ENCODE measurements at regions not wholly inside any gene's neighbourhood (a gene's known extent, or its start where the extent isn't known, plus 50 kb on each side); places are given as distances from the start of the nearest gene placed in this dataset.

GRCh38 chr5:33328818-33329217, 111.9 kb upstream of the TARS1 start:
- Histone ChIP-seq H3K27ac (no peak overlapping the region), H3K36me3 (no peaks in the 10 kb centered on the region), H3K27me3 (no peaks in the 10 kb centered on the region), H3K9me3 (no peaks in the 10 kb centered on the region), H3K4me1 (no peaks in the 10 kb centered on the region), H3K4me3 (no peak overlapping the region)
- DNase-seq: no peak
- ATAC-seq: peak in 1 of 4 donors; percentile 25
- intact Hi-C loops (cut with DNase I): no loop called here
- TF ChIP-seq CTCF (IDR thresholded peaks at IDR 0.05): no peak
- no peak for FAIRE-seq
- 50% methylated on average over 1 of the region's 1 CpG for WGBS, 2 donors

GRCh38 chr5:33329891-33330290, 110.9 kb upstream of the TARS1 start:
- DNase-seq (no peak), ATAC-seq (no peak), FAIRE-seq (no peak)
- intact Hi-C loops (cut with DNase I): no loop called here
- Histone ChIP-seq H3K27me3 (no peaks in the 10 kb centered on the region), H3K27ac (no peak overlapping the region), H3K9me3 (no peaks in the 10 kb centered on the region), H3K4me1 (no peaks in the 10 kb centered on the region), H3K4me3 (no peak overlapping the region), H3K36me3 (no peaks in the 10 kb centered on the region)
- WGBS, 2 donors: 43 to 50% methylated on average over 1 of the region's 1 CpG
- TF ChIP-seq CTCF (IDR thresholded peaks at IDR 0.05): no peak

GRCh38 chr5:33330426-33330825, 110.3 kb upstream of the TARS1 start:
- no peaks in the 10 kb centered on the region for H3K27me3 ChIP-seq
- intact Hi-C loops (cut with DNase I): no loop called here
- no peak overlapping the region for H3K27ac ChIP-seq
- no peaks in the 10 kb centered on the region for H3K9me3 ChIP-seq
- no peak for TF ChIP-seq CTCF (IDR thresholded peaks at IDR 0.05)
- no peak for DNase-seq
- no peak for FAIRE-seq
- no peak for ATAC-seq
- H3K36me3 ChIP-seq: no peaks in the 10 kb centered on the region
- H3K4me1 ChIP-seq: no peaks in the 10 kb centered on the region
- no peak overlapping the region for H3K4me3 ChIP-seq
- 44 to 60% methylated on average over 3 of the region's 3 CpGs for WGBS, 2 donors

- FAIRE-seq: no peak
- Histone ChIP-seq H3K4me1 (no peaks in the 10 kb centered on the region), H3K36me3 (no peaks in the 10 kb centered on the region), H3K4me3 (no peak overlapping the region), H3K27me3 (no peaks in the 10 kb centered on the region), H3K27ac (no peak overlapping the region), H3K9me3 (no peaks in the 10 kb centered on the region)
- no peak for TF ChIP-seq CTCF (IDR thresholded peaks at IDR 0.05)
- ATAC-seq: no peak
- DNase-seq: no peak
- intact Hi-C loops (cut with DNase I): no loop called here
These were observed 109.8 kb upstream of the TARS1 start for GRCh38 chr5:33330992-33331391.

GRCh38 chr5:33332804-33333203, 108.0 kb upstream of the TARS1 start:
- H3K4me3 ChIP-seq: no peak overlapping the region
- FAIRE-seq (no peak), DNase-seq (no peak), ATAC-seq (no peak)
- H3K9me3 ChIP-seq: no peaks in the 10 kb centered on the region
- intact Hi-C loops (cut with DNase I): no loop called here
- no peaks in the 10 kb centered on the region for H3K4me1 ChIP-seq
- H3K36me3 ChIP-seq: no peaks in the 10 kb centered on the region
- no peak for TF ChIP-seq CTCF (IDR thresholded peaks at IDR 0.05)
- WGBS, 2 donors: 45 to 46% methylated on average over 2 of the region's 2 CpGs
- H3K27me3 ChIP-seq: no peaks in the 10 kb centered on the region
- no peak overlapping the region for H3K27ac ChIP-seq
